ENCODE measurements at regions not wholly inside any gene's neighbourhood (a gene's known extent, or its start where the extent isn't known, plus 50 kb on each side); places are given as distances from the start of the nearest gene placed in this dataset.
A peak's percentile ranks its signal among the peaks of the same experiment; 100 is the strongest.
"Not testable (repeated sequence)": the region's sequence is repeated elsewhere in the genome, so short reads cannot be mapped to it uniquely, and the experiment has no call there.

GRCh38 chr1:101151286-101151685 lies 85.5 kb upstream of the S1PR1 start:
- no peak for DNase-seq

GRCh38 chr1:101150670-101151069 lies 86.1 kb upstream of the S1PR1 start:
- DNase-seq, result no peak

- DNase-seq, result no peak
These were observed 86.6 kb upstream of the S1PR1 start for GRCh38 chr1:101150266-101150665.

- no peak for DNase-seq
These were observed 87.8 kb upstream of the S1PR1 start for GRCh38 chr1:101148980-101149379.

- no peak for DNase-seq
These were observed 89.4 kb upstream of the S1PR1 start for GRCh38 chr1:101147381-101147780.

- DNase-seq, result no peak
These were observed 91.4 kb upstream of the S1PR1 start for GRCh38 chr1:101145449-101145820.

- no peak for DNase-seq
These were observed 92.0 kb upstream of the S1PR1 start for GRCh38 chr1:101144671-101145448.

- DNase-seq, result no peak
These were observed 94.6 kb upstream of the S1PR1 start for GRCh38 chr1:101142244-101142643.

- DNase-seq, result no peak
These were observed 95.4 kb upstream of the S1PR1 start for GRCh38 chr1:101141376-101141775.

GRCh38 chr1:101139821-101140718 lies 96.7 kb upstream of the S1PR1 start:
- DNase-seq, result no peak

GRCh38 chr1:101139130-101139529 lies 97.7 kb upstream of the S1PR1 start:
- no peak for DNase-seq

GRCh38 chr1:101137144-101138126 lies 99.4 kb upstream of the S1PR1 start:
- DNase-seq, result no peak

- no peak for DNase-seq
These were observed 100.1 kb upstream of the S1PR1 start for GRCh38 chr1:101136739-101137138.

GRCh38 chr1:101136271-101136670 lies 100.5 kb upstream of the S1PR1 start:
- DNase-seq, result no peak

- no peak for DNase-seq
These were observed 101.3 kb upstream of the S1PR1 start for GRCh38 chr1:101135526-101135925.

GRCh38 chr1:101131239-101131843 lies 105.5 kb upstream of the S1PR1 start:
- DNase-seq, result no peak

- no peak for DNase-seq
These were observed 105.1 kb upstream of the DPH5 start for GRCh38 chr1:101130673-101131072.

- no peak for DNase-seq
These were observed 103.3 kb upstream of the DPH5 start for GRCh38 chr1:101128846-101129245.

- peak; percentile 48 for DNase-seq
These were observed 102.7 kb upstream of the DPH5 start for GRCh38 chr1:101128211-101128727.

- no peak for DNase-seq
These were observed 98.8 kb upstream of the DPH5 start for GRCh38 chr1:101124405-101124804.

GRCh38 chr1:101123904-101124303 lies 98.3 kb upstream of the DPH5 start:
- DNase-seq, result not testable (repeated sequence)

Data from activated T-cell treated with anti-CD3 and anti-CD28 coated beads, Interleukin-2, amount 50 U/mL, for 1 hour (primary cell).